GM19463 (cell line): ENCODE measurements at regions not wholly inside any gene's neighbourhood (a gene's known extent, or its start where the extent isn't known, plus 50 kb on each side); places are given as distances from the start of the nearest gene placed in this dataset.
"Not testable (repeated sequence)": the region's sequence is repeated elsewhere in the genome, so short reads cannot be mapped to it uniquely, and the experiment has no call there.

Experiments
- ATAC-seq: cut with Tn5 transposase; IDR thresholded peaks from one replicate; pipeline ENCODE4 v1.9.1; 2021; ENCODE audit warnings: mild to moderate bottlenecking, moderate library complexity; ENCODE audit not compliant: unreplicated experiment

GRCh38 chr2:78677774-78678173 is 347.7 kb upstream of the REG3G start:
- no peak for ATAC-seq

- no peak for ATAC-seq
These were observed 344.1 kb upstream of the REG3G start for GRCh38 chr2:78681386-78681785.

- ATAC-seq, result no peak
These were observed 342.7 kb upstream of the REG3G start for GRCh38 chr2:78682781-78683180.

- ATAC-seq, result no peak
These were observed 338.8 kb upstream of the REG3G start for GRCh38 chr2:78686625-78687153.

GRCh38 chr2:78699696-78700095 is 325.8 kb upstream of the REG3G start:
- no peak for ATAC-seq

- ATAC-seq, result no peak
These were observed 324.0 kb upstream of the REG3G start for GRCh38 chr2:78701546-78701945.

GRCh38 chr2:78707776-78708386 is 317.6 kb upstream of the REG3G start:
- no peak for ATAC-seq

GRCh38 chr2:78710632-78711375 is 314.7 kb upstream of the REG3G start:
- no peak for ATAC-seq

GRCh38 chr2:78715293-78715692 is 310.2 kb upstream of the REG3G start:
- ATAC-seq, result no peak

- no peak for ATAC-seq
These were observed 307.5 kb upstream of the REG3G start for GRCh38 chr2:78718024-78718423.

GRCh38 chr2:78718473-78718872 is 307.0 kb upstream of the REG3G start:
- ATAC-seq, result no peak

GRCh38 chr2:78721355-78722033 is 304.0 kb upstream of the REG3G start:
- no peak for ATAC-seq

GRCh38 chr2:78734221-78734620 is 291.3 kb upstream of the REG3G start:
- ATAC-seq, result no peak

GRCh38 chr2:78739282-78739681 is 286.2 kb upstream of the REG3G start:
- ATAC-seq, result no peak

GRCh38 chr2:78749638-78750037 is 275.9 kb upstream of the REG3G start:
- ATAC-seq, result no peak

GRCh38 chr2:78750219-78750618 is 275.3 kb upstream of the REG3G start:
- ATAC-seq, result no peak

GRCh38 chr2:78754930-78755329 is 270.6 kb upstream of the REG3G start:
- ATAC-seq, result no peak

- ATAC-seq, result no peak
These were observed 268.3 kb upstream of the REG3G start for GRCh38 chr2:78757191-78757590.

GRCh38 chr2:78757640-78758039 is 267.9 kb upstream of the REG3G start:
- no peak for ATAC-seq

GRCh38 chr2:78758765-78759164 is 266.7 kb upstream of the REG3G start:
- not testable (repeated sequence) for ATAC-seq

GRCh38 chr2:78766459-78766858 is 259.0 kb upstream of the REG3G start:
- ATAC-seq, result no peak

- ATAC-seq, result no peak
These were observed 257.5 kb upstream of the REG3G start for GRCh38 chr2:78768016-78768415.
